Ovary (tissue), 3 donors: ENCODE measurements at regions not wholly inside any gene's neighbourhood (a gene's known extent, or its start where the extent isn't known, plus 50 kb on each side); places are given as distances from the start of the nearest gene placed in this dataset.

ENCODE experiments used
- EP300 ChIP-seq: sonication (generic); formaldehyde crosslinking; IDR thresholded peaks from one replicate; pipeline ENCODE4 v1.6.1; 2017; ENCODE audit warnings: antibody characterized with exemption
- TF ChIP-seq, protein P1 (sequence below), 3 donors: fragments of 450-650 bp in 2 of 3; fragments of 200-600 bp in 1 of 3; IDR thresholded peaks; one replicate each; pipeline versions ENCODE4 v1.5.1 to v1.8.0; 2016 to 2022; ENCODE audit warnings: antibody characterized with exemption in 3 of 3, mild to moderate bottlenecking in 1 of 3
- donor health status: DM: no; HTN: no; CAD: no.

DNA sequence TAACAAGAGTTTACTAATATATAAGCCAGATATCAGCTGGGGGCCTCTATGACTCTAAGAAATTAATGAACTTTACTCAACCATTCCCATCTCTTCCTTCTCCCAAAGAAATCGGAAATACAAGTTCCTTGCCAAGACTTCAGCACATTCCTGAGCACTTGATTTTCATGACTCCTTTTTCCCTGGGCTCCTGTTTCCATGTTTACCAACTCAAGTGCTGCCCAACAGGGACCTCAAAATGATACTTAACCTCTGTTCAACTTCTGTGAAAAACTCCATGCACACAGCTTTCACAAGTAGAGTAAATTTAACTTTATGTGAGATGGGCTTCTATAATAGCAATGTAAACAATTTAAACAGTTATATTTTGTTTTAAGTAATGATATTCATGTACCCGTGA is 315.8 kb upstream of the CDIN1 start:
- TF ChIP-seq, protein P1, sequence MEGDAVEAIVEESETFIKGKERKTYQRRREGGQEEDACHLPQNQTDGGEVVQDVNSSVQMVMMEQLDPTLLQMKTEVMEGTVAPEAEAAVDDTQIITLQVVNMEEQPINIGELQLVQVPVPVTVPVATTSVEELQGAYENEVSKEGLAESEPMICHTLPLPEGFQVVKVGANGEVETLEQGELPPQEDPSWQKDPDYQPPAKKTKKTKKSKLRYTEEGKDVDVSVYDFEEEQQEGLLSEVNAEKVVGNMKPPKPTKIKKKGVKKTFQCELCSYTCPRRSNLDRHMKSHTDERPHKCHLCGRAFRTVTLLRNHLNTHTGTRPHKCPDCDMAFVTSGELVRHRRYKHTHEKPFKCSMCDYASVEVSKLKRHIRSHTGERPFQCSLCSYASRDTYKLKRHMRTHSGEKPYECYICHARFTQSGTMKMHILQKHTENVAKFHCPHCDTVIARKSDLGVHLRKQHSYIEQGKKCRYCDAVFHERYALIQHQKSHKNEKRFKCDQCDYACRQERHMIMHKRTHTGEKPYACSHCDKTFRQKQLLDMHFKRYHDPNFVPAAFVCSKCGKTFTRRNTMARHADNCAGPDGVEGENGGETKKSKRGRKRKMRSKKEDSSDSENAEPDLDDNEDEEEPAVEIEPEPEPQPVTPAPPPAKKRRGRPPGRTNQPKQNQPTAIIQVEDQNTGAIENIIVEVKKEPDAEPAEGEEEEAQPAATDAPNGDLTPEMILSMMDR (IDR thresholded peaks at IDR 0.05) = no peak
- TF ChIP-seq EP300 = no peak
